Fibroblast of lung (primary cell): ENCODE measurements at regions not wholly inside any gene's neighbourhood (a gene's known extent, or its start where the extent isn't known, plus 50 kb on each side); places are given as distances from the start of the nearest gene placed in this dataset.

Experiments
- DNase-seq, 2 donors: peaks; one replicate each; pipeline versions ENCODE4 v3.0.0 to v3.0.0-alpha.2; 2010; ENCODE audit warnings: low read depth in 2 of 2
- H2AFZ ChIP-seq: 2 replicates; pipeline ENCODE4 v1.5.1; 2012; ENCODE audit warnings: low read length, control low read depth, inconsistent platforms
- H3K27ac ChIP-seq: 2 replicates; pipeline ENCODE4 v1.5.1; 2011; ENCODE audit warnings: low read length, control low read depth; ENCODE audit not compliant: insufficient read depth
- H3K27me3 ChIP-seq: 2 replicates; pipeline ENCODE4 v1.5.1; 2011; ENCODE audit warnings: mild to moderate bottlenecking, low read length; ENCODE audit not compliant: control insufficient read depth, insufficient read depth
- H3K36me3 ChIP-seq: 2 replicates; pipeline ENCODE4 v1.5.1; 2011; ENCODE audit warnings: low read length; ENCODE audit not compliant: control insufficient read depth, insufficient read depth
- H3K4me1 ChIP-seq: 2 replicates; pipeline ENCODE4 v1.5.1; 2011; ENCODE audit warnings: low read length; ENCODE audit not compliant: control insufficient read depth, insufficient read depth; ENCODE audit errors: extremely low read depth
- H3K4me2 ChIP-seq: 2 replicates; pipeline ENCODE4 v1.5.1; 2011; ENCODE audit warnings: low read length, control low read depth; ENCODE audit not compliant: insufficient read depth; ENCODE audit errors: extremely low read depth
- H3K4me3 ChIP-seq, 4 experiments: fragments of 200-600 bp in 1 of 4; sonication (generic) in 1 of 4; replicated peaks in 1 of 4; 2 replicates each; pipeline ENCODE4 v1.5.1; 2011 to 2016; ENCODE audit warnings: low read length in 4 of 4, low read depth in 3 of 4, mild to moderate bottlenecking in 3 of 4, control low read depth in 2 of 4, inconsistent platforms in 1 of 4, mixed read lengths in 1 of 4; ENCODE audit not compliant: insufficient read depth in 1 of 4; ENCODE audit errors: control extremely low read depth in 1 of 4
- H3K79me2 ChIP-seq: 2 replicates; pipeline ENCODE4 v1.5.1; 2012; ENCODE audit warnings: mild to moderate bottlenecking, low read length, inconsistent platforms; ENCODE audit not compliant: control insufficient read depth, insufficient read depth
- H3K9ac ChIP-seq: 2 replicates; pipeline ENCODE4 v1.5.1; 2011; ENCODE audit warnings: mild to moderate bottlenecking, low read length, control low read depth; ENCODE audit not compliant: insufficient read depth
- H3K9me3 ChIP-seq: 2 replicates; pipeline ENCODE4 v1.5.1; 2012; ENCODE audit warnings: low read depth, low read length; ENCODE audit not compliant: control insufficient read depth, insufficient read depth
- H4K20me1 ChIP-seq: 2 replicates; pipeline ENCODE4 v1.5.1; 2011; ENCODE audit warnings: low read length; ENCODE audit not compliant: control insufficient read depth, insufficient read depth; ENCODE audit errors: extremely low read depth
- CTCF ChIP-seq, 2 donors: IDR thresholded peaks in 1 of 2; conservative IDR thresholded peaks in 1 of 2; 1 replicate in 1 of 2; 2 replicates in 1 of 2; pipeline ENCODE4 v1.5.1; 2011 to 2012; ENCODE audit warnings: low read length in 2 of 2, control low read depth in 1 of 2, inconsistent platforms in 1 of 2, low read depth in 1 of 2, mild to moderate bottlenecking in 1 of 2
- EZH2 ChIP-seq: IDR thresholded peaks from 2 replicates; pipeline ENCODE4 v1.5.1; 2012; ENCODE audit warnings: low read length, control low read depth, mild to moderate bottlenecking; ENCODE audit errors: missing control alignments

GRCh38 chr2:61631321-61631720 lies 93.2 kb upstream of the XPO1 start:
- Histone ChIP-seq H3K4me2 (no peak overlapping the region), H3K27ac (no peak overlapping the region), H3K4me1 (no peaks in the 10 kb centered on the region), H3K27me3 (no peaks in the 10 kb centered on the region), H2AFZ (no peak overlapping the region), H3K9ac (no peak overlapping the region), H3K36me3 (no peaks in the 10 kb centered on the region), H3K79me2 (no peaks in the 10 kb centered on the region), H4K20me1 (no peaks in the 10 kb centered on the region), H3K9me3 (no peaks in the 10 kb centered on the region), H3K4me3 (no peak overlapping the region)
- no peak for TF ChIP-seq CTCF (conservative IDR thresholded peaks at IDR 0.05 in 1 of 2, IDR thresholded peaks at IDR 0.05 in 1 of 2; ENCODE audit: low read depth in 1 of 2, low read length in 2 of 2)
- no peak for TF ChIP-seq EZH2
- DNase-seq: no peak

DNA sequence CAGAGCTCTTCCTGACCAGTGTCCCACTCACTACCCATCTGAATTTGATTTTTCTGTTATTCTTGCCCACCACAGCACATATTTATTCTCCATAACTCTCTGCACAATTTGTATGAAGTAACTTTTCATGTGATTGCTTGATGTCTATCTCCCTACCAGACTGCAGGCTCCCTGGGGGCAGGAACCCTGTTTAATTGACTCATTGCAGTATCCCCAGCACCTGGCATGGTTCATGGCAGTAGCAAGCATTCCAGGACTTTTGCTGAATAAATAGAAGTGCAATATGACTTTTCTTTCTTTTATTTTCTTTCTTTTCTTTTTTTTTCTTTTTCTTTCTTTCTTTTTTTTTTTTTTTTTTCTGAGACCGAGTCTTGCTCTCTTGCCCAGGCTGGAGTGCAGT lies 88.7 kb upstream of the XPO1 start:
- H3K9me3 ChIP-seq: no peaks in the 10 kb centered on the region
- H2AFZ ChIP-seq: no peak overlapping the region
- H3K4me2 ChIP-seq: no peak overlapping the region
- H3K4me1 ChIP-seq: no peaks in the 10 kb centered on the region
- TF ChIP-seq CTCF (conservative IDR thresholded peaks at IDR 0.05 in 1 of 2, IDR thresholded peaks at IDR 0.05 in 1 of 2; ENCODE audit: low read depth in 1 of 2, low read length in 2 of 2) (no peak), EZH2 (no peak)
- H3K27ac ChIP-seq: no peak overlapping the region
- no peak overlapping the region for H3K4me3 ChIP-seq
- H3K27me3 ChIP-seq: no peaks in the 10 kb centered on the region
- no peaks in the 10 kb centered on the region for H3K79me2 ChIP-seq
- no peaks in the 10 kb centered on the region for H4K20me1 ChIP-seq
- no peaks in the 10 kb centered on the region for H3K36me3 ChIP-seq
- no peak overlapping the region for H3K9ac ChIP-seq
- DNase-seq: no peak

GRCh38 chr2:61623747-61624146 lies 85.6 kb upstream of the XPO1 start:
- Histone ChIP-seq H3K27ac (no peak overlapping the region), H2AFZ (no peak overlapping the region), H3K27me3 (no peaks in the 10 kb centered on the region), H3K36me3 (no peaks in the 10 kb centered on the region), H3K4me3 (no peak overlapping the region), H3K9me3 (no peaks in the 10 kb centered on the region), H3K4me2 (no peak overlapping the region), H3K9ac (no peak overlapping the region), H3K79me2 (no peaks in the 10 kb centered on the region), H3K4me1 (no peaks in the 10 kb centered on the region), H4K20me1 (no peaks in the 10 kb centered on the region)
- TF ChIP-seq EZH2 (no peak), CTCF (conservative IDR thresholded peaks at IDR 0.05 in 1 of 2, IDR thresholded peaks at IDR 0.05 in 1 of 2; ENCODE audit: low read depth in 1 of 2, low read length in 2 of 2) (no peak)
- no peak for DNase-seq
